T-helper 2 cell (primary cell): ENCODE measurements at regions not wholly inside any gene's neighbourhood (a gene's known extent, or its start where the extent isn't known, plus 50 kb on each side); places are given as distances from the start of the nearest gene placed in this dataset.
"Not testable (repeated sequence)": the region's sequence is repeated elsewhere in the genome, so short reads cannot be mapped to it uniquely, and the experiment has no call there.

Source experiments
- DNase-seq, 5 experiments: peaks; one replicate each; pipeline versions ENCODE4 v3.0.0 to v3.0.0-alpha.2; 2012 to 2022

DNA sequence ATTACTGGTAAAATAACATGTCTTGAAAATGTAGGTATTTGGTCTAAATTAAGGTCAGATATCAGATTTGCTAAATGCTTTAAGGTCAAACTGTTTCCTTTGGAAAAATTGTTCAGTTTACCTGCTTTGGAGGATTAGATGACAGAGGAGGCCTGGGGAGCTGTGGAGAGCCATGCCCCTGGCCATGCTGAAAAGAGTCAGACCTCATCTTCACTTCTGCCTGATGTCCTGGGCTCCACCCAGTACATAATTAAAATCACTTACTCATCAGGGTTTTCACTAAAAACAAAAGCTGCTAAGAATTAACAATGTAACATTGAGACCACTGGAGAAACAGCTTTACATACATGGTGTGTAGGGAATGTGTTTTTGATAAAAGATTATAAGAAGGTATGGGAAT, 60.8 kb upstream of the UNC93A start:
- no peak for DNase-seq

DNA sequence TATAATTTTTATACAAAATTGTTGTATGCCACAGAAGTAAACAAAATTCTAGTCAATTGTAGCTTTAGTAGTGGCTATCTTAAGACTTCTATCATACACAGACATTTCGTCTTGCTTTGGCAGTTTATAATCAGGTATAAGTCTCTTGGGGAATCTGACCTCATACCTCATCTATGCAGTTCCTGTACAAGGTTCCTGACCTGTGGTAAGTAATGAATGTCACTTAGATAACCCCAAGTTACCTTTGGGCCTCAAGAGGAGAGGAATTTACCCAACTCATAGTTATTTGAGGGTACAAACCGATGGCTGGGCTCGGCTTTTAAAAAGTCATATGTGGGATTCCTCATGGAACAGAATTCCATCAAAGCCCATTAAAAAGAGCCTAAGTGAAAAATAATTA, 58.8 kb upstream of the UNC93A start:
- DNase-seq, result no peak

DNA sequence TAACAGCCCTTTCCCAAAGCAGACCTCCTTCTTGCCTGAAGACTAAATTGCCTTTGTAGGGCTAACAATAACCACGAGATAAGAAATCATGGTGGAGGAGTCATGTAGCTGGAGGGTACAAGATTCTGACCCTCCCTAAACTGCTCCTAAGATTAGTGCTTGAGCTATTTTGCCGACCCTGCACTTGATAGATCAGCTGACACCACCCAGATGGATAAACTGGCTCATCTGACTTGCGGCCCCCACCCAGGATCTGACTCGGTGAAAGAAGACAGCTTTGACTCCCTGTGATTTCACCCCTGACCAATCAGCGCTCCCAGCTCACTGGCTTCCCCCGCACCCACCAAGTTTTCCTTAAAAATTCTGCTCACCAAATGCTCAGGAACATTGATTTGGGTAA, 57.6 kb upstream of the UNC93A start:
- no peak for DNase-seq

DNA sequence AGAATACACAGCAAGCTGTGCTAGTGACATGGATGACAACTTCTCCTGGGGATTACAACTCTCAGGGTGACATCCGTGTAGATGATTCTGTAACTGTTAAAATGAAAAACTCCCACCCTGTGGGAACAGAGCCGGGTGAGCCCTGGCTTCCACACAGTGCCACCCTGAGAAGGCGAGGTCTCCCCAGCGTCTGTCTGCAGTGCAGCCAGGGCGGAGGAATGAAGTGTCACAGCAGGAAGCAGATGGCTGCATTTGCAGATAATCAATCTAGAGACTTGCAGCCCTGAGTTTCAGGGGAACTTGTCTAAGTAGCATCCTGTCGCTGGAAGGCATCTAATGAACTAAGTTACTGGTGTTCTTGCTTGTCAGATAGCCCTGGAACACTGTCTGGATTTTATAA, 56.5 kb upstream of the UNC93A start:
- not testable (repeated sequence) for DNase-seq

DNA sequence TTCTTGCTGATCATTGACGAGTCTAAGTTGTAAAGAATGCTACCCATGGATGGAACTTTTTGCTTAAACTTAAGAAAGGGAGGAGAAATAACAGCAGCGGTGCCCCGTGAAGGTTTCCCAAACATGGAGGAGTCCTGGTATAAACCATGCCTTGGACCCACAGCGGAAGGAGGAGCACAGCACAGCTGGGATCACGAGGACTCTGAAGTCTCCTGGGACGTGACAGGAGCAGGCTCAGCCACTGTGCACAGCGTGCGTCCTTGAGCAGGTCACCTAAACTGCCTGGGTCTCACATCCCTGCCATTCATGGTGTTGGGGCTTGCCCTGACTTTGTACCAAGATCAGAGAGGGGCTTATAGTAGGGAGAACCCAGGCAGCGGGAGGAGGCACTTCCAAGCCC, 56.1 kb upstream of the UNC93A start:
- no peak for DNase-seq

DNA sequence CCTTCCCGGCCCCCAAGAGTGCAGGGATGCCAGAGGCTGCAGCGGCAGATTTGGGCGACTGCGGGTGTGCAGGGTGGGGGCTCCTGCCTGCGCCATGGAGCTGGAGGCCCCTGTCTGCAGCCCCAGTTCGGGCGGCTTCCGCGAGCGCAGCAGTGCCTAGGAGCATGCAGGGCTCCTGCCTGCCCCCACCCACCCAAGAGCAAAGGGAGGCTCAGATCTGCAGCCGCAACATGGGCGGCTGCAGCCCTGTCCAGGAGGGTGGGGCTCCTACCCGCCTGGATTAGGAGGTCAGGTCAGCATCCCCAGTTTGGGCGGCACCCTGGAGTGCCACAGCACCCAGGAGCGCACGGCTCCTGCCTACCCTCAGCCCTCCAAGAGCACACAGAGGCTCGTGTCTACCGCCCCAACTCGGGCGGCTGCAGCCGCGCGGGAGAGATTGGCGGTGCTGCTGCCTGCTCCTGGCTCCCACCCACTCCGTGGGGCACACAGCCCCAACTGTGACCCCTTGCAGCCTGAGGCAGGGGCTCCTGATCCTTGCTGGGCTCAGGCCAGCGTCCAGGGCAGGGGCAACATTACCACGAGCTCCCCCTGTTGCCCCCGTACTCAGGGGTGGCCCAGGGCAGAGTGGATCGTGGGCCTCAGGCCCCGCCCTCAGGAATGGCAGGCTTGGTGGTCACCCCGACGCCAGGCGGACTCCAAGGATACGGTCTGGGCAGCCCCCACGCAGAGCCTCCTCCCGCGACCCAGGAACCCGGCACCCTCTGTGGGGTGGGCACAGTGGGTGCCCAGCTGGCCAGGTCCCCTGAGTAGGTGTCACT, 55.5 kb upstream of the UNC93A start:
- no peak for DNase-seq

DNA sequence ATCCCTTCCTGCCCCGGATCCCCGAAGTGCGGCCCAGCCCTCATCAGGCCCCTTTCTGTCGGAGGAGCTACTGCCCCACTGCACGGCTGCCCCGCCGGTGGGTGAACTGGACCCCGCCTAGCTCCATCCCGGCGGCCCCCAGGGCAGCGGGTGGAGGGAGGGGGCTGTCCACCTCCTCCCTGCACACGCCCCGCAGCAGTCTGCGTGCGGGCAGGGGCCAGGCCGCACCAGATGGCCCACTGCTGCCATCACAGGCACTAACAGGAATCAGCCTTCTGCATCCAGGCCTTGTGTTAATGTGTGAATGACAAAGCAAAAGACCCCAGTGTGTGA, 54.9 kb upstream of the UNC93A start:
- no peak for DNase-seq

DNA sequence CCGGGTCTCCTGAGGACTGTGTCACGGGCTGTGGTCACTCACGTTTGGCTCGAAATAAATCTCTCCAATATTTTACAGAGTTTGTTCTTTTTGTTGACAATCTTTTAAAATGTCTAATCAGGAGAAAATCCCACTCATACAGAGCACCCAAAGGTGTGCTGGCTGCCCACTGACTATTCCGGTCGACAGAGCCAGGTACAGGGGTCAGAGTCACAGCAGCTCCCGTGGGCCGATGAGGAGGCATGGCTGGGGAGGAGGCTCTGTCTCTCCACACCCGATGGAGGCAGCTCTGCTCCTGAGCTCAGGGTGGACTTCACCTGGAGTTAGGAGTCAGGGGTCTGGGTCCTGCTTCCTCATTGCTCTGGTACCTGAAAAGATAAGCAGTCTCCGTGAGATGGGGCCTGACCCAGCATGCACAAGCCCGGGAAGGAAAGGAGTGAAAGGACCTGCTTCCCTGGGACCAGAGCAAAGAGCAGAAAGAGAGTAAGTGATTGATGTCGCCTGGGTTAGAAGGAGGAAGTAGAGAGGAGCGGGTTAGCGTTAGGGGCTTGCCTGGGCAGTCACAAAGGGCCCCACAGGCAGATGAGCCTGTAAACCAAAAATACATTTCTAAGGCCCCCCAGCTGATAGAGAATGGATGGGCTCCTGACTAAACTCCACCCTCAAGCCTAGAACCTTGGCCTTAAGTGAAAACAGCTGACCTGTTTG, 53.5 kb upstream of the UNC93A start:
- DNase-seq, result no peak

DNA sequence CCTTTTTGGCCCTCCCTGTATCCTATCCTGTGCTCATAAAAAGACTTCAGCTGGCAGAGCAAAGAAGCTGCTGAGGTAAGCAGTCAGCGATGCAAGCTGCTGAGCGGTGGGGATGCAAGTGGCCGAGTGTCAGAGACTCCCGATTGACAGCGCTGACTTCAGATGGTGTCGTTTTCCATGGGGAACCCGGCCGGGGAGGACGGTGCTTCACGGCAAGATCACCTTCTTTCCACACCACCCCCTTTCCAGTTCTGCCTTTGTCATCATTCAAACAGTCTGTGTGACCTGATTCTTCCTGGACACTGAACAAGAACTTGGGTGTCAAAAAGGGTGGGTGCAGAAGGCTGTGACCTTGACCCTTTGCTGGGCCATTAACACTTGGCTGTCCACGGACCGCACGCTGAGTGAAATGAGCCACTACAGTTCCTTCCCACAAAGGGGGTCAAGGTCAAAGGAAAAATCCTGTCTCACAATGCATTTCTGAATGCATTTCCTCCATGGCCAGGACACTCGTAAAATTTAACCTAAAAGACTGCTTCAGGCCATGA, 52.9 kb upstream of the UNC93A start:
- DNase-seq, result no peak

DNA sequence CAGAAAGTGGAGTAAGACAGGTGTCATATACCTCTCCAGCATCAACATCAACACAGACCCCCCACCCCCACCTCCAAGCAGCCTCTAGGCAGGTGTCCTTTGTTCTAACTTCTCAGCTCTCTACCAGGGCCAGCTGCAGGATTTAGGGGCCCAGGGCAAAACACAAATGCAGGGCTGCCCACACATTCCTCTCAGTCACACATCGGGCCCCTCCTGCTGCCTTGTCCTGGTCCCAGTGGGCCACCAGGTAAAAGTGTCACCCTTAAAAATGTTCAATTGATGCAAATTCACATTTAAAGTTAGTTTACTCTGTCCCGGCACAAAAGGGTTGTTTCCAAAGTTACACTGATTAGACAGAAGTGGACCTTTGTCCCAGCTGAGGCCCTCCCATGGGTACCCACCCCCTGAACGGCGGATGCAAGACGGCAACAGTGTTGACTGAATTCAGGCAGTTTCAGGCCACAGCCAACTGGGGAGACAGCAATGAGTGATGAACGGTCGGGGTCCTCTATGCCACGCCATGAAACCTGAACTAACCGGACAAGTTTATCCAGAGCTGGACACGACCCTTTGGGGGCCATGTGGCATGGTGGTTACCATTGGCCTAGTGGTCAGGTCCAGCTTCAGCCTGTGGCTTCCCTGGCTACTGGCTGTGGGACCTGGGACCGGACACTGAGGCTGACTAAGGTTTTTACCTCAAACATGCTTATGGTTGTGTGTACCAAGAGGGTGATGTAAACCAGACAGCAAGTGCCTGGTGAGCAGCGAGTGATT, 52.2 kb upstream of the UNC93A start:
- DNase-seq, result no peak

DNA sequence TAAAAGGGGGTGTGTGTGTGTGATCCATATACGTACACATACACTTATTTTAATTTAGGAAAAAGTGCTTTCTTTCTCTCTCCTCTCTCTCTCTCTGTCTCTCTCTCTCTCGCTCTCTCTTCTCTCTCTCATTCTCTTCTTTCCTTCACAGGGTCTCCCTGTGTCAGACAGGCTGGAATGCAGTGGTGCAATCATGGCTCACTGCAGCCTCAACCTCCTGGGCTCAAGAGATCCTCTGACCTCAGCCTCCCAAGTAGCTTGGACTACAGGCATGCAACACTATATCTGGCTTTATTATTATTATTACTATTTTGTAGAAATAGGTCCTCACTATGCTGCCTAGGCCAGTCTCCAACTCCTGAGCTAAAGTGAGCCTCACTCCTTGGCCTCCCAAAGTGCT, 51.6 kb upstream of the UNC93A start:
- not testable (repeated sequence) for DNase-seq

DNA sequence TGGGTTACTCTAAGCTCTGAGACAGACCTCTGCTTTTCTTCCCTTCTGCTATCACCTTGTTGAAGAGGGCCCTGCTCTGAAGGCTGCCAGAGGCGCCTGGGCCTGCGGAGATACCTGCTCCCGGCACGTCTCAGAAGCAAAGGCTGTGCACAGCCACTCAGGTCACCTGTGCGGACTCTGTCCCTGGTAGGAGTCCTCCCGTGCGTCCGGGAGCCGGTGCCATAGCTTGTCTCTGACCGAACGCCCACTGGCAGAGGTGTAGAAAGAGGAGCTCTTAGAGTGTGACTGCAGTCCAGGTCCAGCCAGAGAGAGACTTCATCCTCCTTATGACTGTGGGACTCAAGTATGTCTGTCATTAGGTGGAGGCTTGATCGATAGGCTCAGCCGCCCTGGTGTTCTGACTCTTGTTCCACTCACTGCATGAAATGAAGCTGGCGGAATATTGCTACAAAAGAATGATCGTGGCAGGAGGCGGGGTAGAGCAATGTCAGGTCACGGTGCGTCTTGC, 51.0 kb upstream of the UNC93A start:
- DNase-seq, result no peak
